Peyer's patch (tissue), 4 donors: ENCODE measurements at regions not wholly inside any gene's neighbourhood (a gene's known extent, or its start where the extent isn't known, plus 50 kb on each side); places are given as distances from the start of the nearest gene placed in this dataset.

Experiments used
- POLR2A ChIP-seq, 2 donors: fragments of 450-650 bp; IDR thresholded peaks; one replicate each; pipeline ENCODE4 v1.5.1; 2017; ENCODE audit warnings: antibody characterized with exemption in 2 of 2, mild to moderate bottlenecking in 2 of 2, moderate library complexity in 2 of 2
- TF ChIP-seq, protein P1 (sequence below), 6 experiments: fragments of 450-650 bp in 4 of 6; fragments of 200-600 bp in 2 of 6; sonication (generic) in 1 of 6; IDR thresholded peaks; one replicate each; pipeline ENCODE4 v1.5.1; 2017 to 2019; ENCODE audit warnings: antibody characterized with exemption in 6 of 6, mild to moderate bottlenecking in 3 of 6, moderate library complexity in 1 of 6

DNA sequence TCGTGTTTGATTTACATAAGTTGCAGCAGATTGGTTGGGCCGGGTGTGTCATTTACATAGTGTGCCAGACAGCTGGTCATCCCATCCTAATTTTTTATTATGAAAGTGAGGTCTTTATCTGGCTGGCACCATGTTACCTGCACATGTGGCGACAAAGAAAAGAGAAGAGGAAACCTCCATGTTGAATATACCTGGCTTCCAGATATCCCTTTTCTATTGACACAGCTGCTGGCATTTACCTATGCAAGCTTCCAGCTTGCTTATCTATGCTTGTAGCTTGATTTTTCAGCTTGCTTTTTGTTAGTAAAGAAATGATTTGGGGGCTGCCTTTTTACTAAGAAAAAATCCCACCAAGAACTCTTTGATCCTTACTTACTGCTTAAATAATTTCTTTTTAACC lies 681.3 kb upstream of the SLITRK1 start:
- TF ChIP-seq, protein P1, sequence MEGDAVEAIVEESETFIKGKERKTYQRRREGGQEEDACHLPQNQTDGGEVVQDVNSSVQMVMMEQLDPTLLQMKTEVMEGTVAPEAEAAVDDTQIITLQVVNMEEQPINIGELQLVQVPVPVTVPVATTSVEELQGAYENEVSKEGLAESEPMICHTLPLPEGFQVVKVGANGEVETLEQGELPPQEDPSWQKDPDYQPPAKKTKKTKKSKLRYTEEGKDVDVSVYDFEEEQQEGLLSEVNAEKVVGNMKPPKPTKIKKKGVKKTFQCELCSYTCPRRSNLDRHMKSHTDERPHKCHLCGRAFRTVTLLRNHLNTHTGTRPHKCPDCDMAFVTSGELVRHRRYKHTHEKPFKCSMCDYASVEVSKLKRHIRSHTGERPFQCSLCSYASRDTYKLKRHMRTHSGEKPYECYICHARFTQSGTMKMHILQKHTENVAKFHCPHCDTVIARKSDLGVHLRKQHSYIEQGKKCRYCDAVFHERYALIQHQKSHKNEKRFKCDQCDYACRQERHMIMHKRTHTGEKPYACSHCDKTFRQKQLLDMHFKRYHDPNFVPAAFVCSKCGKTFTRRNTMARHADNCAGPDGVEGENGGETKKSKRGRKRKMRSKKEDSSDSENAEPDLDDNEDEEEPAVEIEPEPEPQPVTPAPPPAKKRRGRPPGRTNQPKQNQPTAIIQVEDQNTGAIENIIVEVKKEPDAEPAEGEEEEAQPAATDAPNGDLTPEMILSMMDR (IDR thresholded peaks at IDR 0.05) = no peak
- no peak for TF ChIP-seq POLR2A (IDR thresholded peaks at IDR 0.05)
